NOMO-1 treated with dmso at 0.1 percent for 144 hours (cell line): ENCODE measurements at regions not wholly inside any gene's neighbourhood (a gene's known extent, or its start where the extent isn't known, plus 50 kb on each side); places are given as distances from the start of the nearest gene placed in this dataset.
"Not testable (repeated sequence)": the region's sequence is repeated elsewhere in the genome, so short reads cannot be mapped to it uniquely, and the experiment has no call there.

Source experiments
- DNase-seq: peaks from one replicate; lab custom pipeline; 2025; ENCODE audit not compliant: unreplicated experiment; lab: John Stamatoyannopoulos, UW

DNA sequence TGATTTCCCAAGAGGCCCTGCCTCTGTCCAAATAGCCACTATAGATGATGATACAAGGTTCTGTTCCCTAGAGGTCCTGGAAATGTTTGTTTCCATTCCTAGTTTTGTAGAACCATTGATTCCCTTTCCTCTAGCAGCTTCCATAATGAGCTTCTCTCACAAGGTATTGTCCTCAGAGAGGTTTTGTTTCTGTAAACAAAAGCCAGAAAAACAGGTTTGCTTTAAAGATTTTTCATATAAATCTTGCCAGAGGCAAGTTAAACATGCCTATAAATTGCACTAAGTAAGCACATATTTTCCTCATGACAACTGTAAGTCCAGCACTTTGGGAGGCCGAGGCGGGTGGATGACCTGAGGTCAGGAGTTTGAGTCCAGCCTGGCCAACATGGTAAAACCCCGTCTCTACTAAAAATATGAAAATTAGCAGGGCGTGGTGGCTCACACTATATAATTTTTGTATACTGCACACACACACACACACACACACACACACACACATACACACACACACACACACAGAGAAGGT lies 1787.7 kb downstream of the EFNA5 start:
- no peak for DNase-seq

DNA sequence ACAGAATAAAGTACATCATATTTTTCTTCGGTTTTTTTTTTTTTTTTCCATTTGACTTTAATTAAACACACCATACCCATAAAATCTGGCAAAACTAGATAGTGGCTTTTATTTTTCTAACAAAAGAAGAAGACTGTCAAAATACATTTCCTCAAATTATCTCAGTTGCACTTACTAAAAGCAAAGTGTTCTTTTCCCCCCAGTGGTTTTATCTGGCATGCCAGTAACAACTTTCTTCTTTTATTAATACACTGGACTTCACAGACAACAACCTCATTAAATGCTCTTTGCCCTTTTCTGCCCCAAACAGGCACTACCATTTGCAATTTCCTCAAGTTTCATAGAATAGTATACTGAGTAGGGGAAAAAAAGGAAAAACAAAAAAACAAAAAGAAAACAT lies 1792.3 kb downstream of the EFNA5 start:
- no peak for DNase-seq

DNA sequence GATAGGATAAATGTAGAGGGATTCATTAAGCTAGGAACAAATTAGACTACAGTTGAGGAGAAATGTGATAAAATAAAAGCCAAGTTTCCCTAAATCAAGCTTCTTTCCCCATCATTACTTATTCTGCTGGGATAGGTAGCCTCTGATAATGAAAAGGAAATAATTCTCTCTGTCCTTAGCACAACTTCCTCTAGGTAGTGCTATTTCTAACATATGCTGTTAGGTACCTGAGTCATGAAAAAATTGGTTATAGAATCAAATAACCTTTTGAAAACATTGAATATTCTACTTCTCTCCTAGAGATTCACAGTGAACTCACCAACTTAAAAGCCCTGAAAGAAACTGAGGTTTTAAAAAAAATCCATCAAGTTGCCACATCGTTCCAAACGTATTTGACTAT lies 1793.1 kb downstream of the EFNA5 start:
- no peak for DNase-seq

DNA sequence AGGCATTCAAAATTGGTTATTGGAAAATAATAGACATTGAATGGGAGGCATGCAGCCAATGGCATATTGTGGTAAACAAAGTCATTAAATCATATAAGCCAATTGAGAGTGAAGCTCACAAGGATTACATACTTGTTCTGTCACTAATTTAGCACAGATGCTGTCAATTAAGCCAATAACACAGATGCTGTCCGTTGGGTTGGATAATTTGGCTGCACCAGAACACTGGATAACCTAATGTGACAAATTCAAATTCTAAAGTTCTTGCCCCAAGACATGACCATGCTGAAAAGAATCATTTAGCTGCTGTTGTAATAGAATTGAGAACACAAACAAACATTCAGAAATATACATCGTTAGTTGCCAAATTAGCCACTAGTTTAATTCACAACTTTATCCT lies 1796.4 kb downstream of the EFNA5 start:
- no peak for DNase-seq

DNA sequence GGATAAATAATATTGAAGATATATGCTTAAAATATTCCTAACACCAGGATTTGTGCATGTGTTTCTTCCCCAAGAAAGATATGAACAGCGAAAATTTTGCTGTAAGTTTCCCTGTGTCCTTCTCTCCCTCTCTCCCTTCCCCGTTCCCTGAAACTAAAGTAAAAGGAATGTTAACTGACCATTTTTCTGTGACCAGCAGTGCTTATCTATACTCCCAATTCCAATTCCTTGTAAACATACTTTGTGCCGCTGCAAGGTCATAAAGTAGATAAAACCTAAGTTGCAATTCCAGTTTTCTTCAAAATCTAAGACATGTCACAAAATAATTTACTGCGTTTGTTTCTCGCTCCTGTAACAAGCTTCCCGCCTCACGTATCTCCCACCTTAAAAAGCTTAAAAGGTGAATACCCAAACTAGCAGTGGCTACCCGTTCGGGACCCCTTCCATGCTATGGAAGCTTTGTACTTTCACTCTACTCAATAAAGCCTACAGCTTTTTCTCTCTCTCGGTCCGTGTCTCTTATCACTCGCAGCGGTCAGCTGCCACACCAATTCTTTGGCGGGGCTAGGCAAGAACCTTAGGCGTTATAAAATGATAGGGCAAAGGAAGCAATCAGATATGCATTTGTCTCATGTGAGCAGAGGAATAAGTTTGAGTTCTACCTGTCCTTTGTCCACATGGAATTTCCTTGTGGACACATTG lies 1798.0 kb downstream of the EFNA5 start:
- no peak for DNase-seq

DNA sequence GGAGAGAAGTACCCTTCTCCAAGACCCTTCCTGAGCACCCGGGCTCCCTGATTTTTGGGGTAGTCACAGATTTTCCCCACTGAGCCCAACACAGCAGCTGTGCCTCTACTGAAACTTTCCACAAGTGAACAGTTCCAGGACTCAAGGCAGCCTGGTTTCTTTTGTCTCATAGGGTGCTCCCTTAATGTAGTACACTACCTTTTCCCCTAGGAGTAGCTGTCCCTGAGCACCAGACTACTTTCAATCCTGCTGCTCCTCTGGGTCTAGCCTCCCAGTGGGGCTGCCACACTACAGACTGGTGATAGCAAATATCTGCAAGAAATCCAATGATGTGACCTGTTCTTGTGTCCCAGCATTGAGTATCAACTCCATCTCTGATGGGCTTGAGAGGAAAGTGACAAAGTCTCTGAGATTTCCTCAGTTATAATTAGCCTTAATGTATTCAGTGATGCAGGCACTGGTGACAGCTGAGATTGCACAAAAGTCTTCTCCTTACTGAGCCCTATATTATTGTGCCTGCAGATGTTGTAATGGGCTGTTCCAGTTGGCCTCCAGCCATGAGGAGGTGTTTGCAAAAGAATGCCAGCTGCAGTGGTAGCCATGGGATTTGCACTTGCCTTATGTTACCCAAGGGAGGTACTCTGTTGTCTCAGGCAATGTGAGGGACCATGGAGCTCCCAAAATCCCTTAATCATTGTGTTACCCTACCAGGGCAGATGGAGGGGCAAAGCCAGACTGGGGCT lies 1802.5 kb downstream of the EFNA5 start:
- no peak for DNase-seq

DNA sequence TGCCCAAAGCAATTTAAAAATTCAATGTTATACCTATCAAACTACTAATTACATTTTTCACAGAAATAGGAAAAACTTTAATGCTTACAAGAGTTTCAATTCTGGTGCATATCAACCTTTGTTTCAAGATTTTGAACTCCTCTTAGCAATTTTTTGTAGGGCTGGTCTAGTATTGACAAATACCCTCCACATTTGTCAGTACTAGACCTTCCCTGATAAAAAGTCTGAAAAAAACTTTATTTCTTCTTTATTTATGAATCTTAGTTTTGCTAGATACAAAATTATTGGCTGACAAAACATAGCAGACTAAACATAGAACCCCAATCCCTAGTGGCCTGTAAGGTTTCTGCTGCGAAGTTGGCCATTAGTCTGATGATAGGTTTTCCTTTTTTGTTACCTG lies 1804.9 kb downstream of the EFNA5 start:
- no peak for DNase-seq

DNA sequence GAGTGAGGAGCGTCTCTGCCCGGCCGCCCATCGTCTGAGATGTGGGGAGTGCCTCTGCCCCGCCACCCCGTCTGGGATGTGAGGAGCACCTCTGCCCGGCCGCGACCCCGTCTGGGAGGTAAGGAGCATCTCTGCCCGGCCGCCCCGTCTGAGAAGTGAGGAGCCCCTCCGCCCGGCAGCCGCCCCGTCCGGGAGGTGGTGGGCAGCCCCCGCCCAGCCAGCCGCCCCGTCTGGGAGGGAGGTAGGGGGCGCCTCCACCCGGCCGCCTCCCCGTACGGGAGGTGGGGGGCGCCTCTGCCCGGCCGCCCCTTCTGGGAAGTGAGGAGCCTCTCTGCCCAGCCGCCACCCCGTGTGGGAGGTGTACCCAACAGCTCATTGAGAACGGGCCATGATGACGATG lies 1811.4 kb downstream of the EFNA5 start:
- DNase-seq, result not testable (repeated sequence)

DNA sequence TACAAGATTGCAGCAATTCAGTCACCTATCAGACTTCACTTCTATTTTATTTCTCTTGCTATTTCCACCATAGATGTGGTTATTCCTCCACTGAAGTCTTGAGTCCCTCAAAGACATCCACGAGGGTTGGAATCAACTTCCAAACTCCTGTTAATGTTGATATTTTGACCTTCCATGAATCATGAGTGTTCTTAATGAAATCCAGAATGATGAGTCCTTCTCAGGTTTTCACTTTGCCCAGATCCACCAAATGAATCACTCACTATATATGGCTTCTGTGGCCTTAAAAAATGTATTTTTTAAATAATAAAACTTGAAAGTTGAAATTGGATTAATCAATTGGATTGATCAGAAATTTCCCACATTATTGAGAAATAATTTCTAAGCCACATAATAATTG lies 1821.0 kb downstream of the EFNA5 start:
- no peak for DNase-seq

DNA sequence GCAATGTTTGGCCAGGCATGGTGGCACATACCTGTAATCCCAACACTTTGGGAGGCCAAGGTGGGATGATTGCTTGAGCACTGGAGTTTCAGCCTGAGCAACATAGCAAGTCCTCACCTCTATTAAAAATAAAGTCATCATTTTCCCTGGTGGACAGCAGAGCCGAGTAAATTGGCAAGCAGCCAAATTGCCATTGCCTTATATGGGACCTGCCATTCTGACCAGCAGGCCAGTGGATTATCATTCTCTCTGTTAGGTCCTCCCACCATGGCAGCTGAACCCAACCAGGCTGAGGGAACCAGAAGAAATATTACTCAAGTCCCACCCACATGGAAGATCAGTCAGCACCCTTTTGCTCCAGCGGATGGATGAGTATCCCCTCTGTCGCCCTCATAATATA lies 1829.9 kb downstream of the EFNA5 start:
- no peak for DNase-seq

DNA sequence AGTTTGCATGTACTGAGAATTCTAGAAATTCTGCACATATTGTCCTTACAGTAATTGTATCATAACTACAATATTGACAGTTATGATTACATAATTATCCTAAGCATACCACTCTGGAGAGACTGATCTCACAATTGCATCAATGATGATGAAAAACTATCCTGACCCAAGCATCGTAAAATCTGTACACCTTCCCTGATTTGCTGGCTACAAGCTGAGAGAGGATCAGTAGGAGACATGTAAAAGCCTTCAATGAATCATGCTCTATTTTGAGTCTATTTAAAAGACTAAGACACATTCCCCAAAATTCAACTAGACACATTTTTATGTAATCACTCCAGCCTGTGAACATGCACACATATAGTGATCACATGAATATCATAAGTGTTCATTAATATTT lies 1833.8 kb downstream of the EFNA5 start:
- no peak for DNase-seq

DNA sequence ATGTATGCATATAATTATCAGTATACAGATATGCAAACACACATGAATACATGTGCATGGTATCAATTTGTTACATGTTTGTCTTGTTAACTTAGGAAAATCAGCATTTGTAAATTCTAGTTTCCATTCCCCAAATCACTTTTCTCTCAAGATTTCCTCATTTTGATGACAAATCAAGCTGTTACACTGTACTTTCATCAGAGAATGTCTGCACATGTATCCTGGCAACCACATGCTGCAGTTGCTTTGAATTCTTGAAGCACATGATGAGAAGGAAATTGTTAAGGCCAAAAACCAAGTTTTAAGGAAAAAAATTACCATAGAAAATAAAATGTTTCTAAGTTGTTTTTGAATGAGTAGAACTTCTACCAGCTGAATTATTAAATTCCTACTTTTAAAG lies 1834.5 kb downstream of the EFNA5 start:
- no peak for DNase-seq

DNA sequence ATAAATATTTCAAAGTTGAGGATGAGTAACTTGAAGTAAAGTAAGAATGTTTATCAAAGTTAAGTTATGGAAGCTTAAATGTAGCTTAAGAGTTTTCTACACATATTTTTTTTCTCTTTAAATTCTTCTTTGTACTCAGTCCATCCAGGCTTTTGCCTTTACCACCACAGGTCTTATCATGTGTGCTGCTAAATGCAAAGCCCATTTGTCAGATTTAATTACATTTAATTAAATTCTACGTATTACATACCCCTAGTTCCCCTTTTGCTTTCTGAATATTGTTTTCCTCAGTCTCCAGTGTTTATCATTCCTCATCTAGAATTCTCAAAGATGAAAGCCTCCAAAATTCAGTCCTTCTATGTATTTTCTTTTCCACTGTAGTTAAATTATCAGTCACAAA lies 1841.9 kb downstream of the EFNA5 start:
- DNase-seq, result no peak

DNA sequence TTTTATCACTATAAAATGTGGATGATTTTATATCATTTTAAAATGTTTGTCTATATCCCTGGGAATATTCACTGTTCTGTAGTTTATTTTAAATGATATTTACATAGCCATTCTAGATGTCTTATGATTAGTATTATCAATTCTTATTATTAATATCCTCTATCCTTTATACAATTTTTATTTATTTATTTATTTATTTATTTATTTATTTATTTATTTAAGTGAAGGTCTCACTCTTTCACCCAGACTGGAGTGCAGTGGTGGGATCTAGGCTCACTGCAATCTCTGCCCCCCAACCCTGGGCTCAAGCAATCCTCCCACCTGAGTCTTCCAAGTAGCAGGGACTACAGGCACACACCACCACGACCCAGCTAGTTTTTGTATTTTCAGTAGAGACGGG lies 1848.9 kb downstream of the EFNA5 start:
- DNase-seq, result no peak

DNA sequence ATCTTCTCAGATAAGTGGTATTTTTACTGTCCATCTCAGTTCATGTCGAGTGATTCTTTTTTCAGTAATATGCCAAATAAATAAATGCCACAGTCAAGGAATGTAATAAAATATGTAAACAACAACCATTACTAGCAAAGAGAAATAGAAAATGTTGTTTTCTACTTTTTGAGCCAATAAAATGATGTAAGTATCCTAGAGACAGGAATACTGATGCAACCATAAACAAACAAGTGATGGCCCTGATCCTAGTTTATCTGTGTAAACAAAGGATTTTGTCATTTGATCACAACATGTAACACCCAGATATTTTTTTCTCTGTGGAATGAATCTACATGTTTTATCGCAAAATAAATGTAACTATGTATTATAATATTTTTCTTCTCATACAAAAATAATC lies 1852.8 kb downstream of the EFNA5 start:
- DNase-seq, result no peak

DNA sequence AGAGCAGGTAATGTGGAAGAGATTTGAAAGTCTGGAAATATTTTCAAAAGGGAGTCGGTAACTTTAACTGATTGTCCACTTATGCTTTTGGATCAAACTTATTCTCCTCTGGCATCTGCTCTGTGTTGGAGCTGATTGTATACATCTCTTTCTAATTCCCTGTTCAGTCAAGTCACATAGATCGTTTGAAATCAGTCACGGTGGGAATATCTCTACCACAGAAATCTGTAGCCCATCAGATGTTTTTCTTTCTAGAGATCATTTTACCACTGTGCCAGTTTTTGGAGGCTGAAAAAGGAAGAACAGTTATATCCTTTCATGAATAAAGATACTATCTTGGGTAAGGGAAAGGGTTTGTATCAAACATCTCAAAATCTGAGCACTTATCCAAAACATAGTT lies 1853.3 kb downstream of the EFNA5 start:
- no peak for DNase-seq

DNA sequence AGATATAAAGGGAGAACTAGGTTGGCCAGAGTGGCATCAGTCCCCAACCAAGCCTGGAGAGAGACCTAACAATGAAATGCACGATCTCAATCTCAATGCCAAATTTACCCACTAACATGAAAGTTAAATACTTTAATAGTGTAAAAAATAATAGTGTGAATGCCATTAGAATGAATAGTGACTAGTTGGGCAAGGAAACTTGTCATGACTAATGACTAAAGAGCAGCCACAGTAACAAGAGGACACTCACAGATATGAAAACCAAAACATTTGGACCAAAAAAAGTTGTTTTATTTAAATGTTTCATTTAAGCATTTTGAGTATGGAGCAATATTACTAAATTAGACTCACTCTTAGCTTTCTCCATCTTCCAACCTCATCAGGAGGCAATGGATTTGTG lies 1853.8 kb downstream of the EFNA5 start:
- no peak for DNase-seq

DNA sequence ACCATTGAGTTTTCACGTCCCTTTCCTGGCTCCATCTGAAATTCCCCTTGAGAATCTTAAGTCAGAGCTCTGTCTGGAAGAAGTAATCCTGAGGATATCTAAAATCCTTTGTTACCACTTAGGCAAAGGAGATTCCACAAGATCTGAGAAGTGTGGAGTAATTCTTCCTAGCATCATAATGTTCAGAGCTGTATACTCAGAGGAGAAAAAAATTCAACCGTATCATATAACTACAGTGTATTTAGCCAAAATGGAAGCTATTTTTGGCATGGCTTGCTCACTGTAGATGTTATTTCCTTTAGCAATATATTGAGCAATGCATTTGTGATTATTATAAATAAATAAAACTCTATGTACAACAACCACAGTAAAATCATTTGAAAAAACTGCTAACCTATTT lies 1858.4 kb downstream of the EFNA5 start:
- no peak for DNase-seq

DNA sequence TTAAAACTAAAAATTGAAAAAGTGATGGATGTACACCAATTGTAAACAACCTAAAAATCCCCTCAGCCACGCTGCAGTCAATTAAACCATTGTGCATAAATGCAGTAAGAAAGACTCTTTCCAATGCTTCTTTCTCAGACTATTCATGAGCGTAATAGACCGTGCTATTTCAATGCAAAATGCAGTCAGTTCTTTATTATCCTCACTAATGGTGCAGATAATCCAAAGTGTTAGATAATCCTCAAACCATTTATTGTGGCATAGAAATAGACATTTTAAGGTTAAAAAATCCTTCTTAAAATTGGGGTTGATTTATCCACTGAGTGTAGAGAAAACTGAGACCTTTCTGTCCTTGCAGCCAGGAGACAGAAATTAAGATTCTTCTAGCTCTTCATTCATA lies 1862.8 kb downstream of the EFNA5 start:
- DNase-seq, result no peak

DNA sequence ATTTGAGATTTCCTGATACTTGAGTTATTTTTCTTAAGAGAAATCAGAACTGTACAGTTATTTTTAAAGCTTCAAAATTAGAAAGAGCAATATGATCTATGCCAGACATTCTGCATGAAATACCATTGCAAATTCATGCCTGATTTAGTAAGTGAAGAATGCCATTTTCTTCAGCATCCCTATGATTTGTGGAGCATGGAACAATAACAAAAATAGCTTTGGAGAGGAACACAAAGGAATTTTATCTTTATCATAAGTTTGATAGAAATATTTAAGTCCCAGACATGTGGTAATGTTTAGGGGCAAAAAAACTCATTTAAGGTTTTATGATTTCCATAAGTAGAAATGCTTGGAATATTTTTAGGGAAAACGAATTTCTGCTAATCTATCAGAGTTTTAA lies 1863.4 kb downstream of the EFNA5 start:
- no peak for DNase-seq

DNA sequence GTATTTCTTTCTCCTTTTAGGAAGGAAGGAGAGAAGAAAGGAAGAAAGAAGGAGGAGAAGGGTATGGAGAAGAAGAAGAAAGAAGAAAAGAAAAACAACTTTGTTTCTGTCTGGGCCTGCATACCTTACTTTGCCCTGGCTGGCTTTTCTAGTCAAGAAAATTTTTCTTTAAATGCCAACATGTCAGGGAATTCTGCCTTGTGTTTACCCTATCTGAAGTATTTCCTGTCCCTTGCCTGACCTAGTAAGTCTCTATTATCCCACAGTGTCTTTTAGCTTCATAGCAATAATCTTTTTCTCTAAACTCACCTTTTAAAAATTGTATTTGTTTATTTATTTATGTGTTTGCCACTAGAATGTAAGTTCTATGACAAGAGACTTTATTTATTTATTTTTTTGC lies 1864.1 kb downstream of the EFNA5 start:
- no peak for DNase-seq

DNA sequence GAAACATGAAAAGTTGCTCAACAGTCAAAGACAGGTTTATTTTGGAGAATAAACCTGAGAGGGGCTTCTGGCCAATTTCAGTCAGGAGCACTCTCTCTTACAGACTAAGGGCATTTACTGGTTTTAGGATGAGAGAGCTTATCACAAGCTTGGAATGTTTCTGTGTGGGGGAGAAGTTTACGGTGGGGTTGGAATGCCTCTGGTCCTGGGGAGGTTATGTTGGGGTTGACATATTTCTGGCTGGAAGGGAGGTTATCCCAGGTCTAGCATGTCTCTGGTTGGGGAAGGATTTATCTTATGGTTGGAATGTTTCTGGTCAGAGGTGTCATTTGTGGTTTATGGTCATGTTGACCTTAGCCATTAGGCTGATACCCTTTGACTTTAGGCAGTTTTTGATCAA lies 1867.3 kb downstream of the EFNA5 start:
- DNase-seq, result no peak

DNA sequence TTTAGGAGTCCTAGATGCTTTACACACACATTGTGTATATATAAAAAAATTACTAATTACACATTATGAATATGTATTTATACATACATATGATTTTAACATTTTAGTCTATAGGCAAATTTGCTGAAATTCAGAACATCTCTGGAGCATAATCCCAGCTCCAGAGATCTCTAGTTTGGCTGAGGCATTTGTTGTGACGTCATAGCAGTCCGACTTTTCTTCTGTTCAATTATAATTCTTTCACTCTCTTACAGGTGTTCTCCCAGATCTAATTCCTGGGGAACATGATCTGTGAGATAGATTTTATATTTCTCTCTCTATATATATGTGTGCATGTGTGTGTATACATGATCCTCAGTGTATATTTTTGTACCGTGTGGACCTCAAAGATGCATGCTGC lies 1876.2 kb downstream of the EFNA5 start:
- DNase-seq, result no peak
